HK-2 (cell line): ENCODE measurements at regions not wholly inside any gene's neighbourhood (a gene's known extent, or its start where the extent isn't known, plus 50 kb on each side); places are given as distances from the start of the nearest gene placed in this dataset.

ENCODE experiments used
- DNase-seq: peaks from one replicate; pipeline ENCODE4 v3.0.0-alpha.2; 2018; ENCODE audit not compliant: unreplicated experiment

GRCh38 chr1:218817691-218818465, 355.8 kb upstream of the LYPLAL1 start:
- DNase-seq: no peak

GRCh38 chr1:218823291-218823900, 350.3 kb upstream of the LYPLAL1 start:
- DNase-seq: no peak

DNA sequence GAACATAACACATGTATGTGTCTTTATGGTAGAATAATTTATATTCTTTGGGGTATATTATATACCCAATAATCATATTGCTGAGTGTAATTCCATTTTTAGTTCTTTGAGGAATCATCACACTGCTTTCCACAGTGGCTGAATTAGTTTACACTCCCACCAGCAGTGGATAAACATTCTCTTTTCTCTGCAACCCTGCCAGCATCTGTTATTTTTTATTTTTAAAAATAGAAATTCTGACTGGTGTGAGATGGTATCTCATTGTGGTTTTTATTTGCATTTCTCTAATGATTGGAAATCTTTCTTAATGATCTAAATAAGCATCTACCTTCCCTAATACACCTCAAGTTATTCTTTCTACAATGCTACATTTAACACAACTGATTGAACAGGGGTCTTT, 346.2 kb upstream of the LYPLAL1 start:
- DNase-seq: no peak

- no peak for DNase-seq
These were observed 345.5 kb upstream of the LYPLAL1 start for GRCh38 chr1:218828125-218828650.

- DNase-seq: no peak
These were observed 344.6 kb upstream of the LYPLAL1 start for GRCh38 chr1:218829097-218829496.

- no peak for DNase-seq
These were observed 338.1 kb upstream of the LYPLAL1 start for GRCh38 chr1:218835609-218836008.

GRCh38 chr1:218836264-218836663, 337.4 kb upstream of the LYPLAL1 start:
- DNase-seq: no peak

DNA sequence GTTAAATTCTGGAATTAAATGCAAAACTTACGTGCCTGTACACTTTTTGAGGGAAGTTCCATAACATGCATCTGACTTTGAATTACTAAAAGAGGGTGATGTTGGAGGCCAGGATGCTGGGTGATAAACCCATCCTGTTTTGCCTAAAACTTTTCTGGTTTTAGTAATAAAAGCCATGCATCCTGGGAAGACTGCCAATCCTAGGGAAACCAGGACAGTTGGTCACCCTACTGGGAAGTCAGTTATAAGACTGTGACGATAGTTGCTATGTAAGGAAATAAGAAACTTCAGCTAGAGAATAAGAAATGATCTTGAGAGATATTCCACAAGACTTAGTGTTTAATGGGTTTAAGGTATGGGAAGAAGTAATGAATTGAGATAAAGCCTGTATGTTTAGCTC, 336.6 kb upstream of the LYPLAL1 start:
- DNase-seq: no peak

GRCh38 chr1:218845589-218845988, 328.1 kb upstream of the LYPLAL1 start:
- no peak for DNase-seq

DNA sequence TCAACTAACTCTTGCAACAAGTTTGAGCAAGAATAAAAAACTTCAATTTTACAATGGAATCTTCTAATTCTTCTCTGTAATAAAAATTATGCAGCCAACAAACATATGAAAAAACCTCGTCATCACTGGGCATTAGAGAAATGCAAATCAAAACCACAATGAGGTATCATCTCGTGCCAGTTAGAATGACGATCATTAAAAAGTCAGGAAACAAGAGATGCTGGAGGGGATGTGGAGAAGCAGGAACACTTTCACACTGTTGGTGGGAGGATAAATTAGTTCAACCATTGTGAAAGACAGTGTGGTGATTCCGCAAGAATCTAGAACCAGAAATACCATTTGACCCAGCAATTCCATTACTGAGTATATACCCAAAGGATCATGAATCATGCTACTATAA, 327.5 kb upstream of the LYPLAL1 start:
- no peak for DNase-seq

GRCh38 chr1:218847089-218847768, 326.4 kb upstream of the LYPLAL1 start:
- DNase-seq: no peak

GRCh38 chr1:218848009-218848408, 325.7 kb upstream of the LYPLAL1 start:
- no peak for DNase-seq

GRCh38 chr1:218850367-218850766, 323.3 kb upstream of the LYPLAL1 start:
- DNase-seq: no peak

DNA sequence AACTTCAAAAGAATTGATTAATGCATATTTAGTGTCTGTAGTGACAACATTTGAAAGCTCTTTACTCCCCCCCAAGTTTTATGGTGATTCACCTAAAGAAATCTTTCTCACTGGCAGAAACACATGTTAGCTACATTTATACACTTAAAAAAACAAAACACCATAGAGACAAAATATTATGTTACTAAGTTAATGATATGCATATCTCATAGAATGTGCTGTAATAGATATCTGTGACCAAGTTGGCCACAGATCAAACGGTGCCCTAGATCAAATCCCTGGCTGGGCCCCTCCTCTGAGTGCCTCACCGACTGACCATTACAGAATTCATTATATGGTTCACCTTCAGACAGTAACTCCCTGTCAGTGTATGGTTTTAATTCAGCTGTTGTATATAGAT, 322.1 kb upstream of the LYPLAL1 start:
- no peak for DNase-seq

DNA sequence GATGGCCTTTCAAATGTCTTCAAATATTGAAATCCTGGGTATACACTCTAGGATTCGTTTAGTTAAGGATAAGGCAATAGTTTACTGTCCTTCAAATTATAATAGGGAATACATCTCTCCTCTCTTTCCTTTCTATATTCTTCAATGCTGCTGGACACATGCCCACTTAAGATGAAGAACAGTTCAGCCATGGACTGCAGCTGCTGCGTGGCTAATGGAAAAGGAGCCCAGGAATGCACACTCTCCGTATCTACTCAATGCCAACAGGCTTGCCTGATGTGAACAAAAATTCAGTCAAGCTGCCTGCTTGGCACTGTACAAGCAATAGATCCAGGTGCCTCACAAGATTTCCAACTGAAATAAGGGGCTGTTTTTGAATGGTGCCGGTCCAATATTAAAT, 321.2 kb upstream of the LYPLAL1 start:
- no peak for DNase-seq

- DNase-seq: no peak
These were observed 309.7 kb upstream of the LYPLAL1 start for GRCh38 chr1:218863987-218864386.

DNA sequence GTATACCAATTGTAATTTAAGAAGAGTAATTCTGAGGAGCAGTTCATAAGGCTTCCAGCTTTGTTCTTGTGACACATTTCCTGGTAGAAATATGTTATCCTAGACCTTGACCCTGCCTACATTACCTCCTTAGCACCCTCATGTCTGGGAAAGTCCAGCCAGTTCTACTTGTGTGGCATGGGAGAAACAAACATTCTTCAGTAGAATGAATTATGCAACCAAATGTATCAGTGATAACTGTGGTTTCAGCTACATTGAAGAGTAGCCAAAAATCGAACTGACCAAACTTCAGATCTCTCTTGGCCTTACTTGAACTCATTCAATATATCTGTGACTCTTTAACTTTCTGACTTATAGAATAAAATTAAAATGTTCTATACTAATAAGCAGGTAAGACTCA, 308.1 kb upstream of the LYPLAL1 start:
- DNase-seq: no peak

DNA sequence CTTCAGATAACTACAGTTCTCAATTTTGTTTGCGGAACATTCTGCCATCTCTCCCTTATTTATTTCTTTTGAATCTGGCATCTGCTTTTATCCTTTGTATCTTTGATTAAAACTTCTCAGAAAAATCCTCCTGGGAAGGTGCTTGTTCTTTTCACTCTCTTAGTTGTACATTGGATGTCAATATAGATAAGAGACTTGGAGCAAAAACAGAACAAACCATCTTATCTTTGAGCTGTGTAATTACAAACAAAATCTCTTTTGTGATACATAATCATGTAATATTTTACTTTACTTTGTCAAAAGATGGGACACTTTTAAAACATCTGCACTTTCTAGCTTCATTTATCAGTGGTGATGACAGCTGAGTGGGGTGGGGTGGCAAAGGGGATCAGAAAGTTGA, 307.2 kb upstream of the LYPLAL1 start:
- DNase-seq: no peak

DNA sequence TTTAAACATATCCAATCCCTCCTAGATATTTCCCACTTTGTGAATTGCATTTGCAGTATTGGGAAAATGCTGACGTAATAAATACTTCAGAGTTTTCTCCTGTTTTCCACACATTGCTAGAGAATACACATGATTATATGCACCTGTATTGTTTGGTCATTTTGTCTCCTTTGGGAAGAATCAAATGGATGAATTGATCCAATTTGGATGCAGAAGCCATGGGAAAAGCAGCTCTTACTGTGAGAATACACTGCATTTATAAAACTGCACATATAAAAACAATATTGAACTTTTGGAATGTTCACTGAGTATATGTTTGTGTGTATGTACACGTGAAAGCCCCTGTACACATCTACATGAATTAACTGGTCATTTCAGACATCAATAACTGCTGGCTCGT, 306.6 kb upstream of the LYPLAL1 start:
- no peak for DNase-seq

- DNase-seq: no peak
These were observed 305.6 kb upstream of the LYPLAL1 start for GRCh38 chr1:218867941-218868626.

DNA sequence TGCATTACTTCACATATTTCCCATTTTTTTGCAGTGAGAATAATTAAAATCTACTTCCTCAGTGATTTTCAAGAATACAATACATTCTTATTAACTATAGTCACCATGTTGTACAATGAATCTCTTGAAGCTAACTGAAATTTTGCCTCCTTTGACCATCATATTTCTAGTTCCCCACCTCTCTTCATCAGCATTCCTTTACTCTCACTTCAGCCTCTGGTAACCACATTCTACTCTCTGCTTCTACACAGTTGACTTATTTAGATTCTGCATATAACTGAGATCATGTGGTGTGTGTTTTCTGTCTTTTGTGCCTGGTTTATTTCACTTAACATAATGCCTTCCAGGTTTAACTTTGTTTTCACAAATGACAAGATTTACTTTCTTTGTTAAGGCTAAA, 304.4 kb upstream of the LYPLAL1 start:
- DNase-seq: no peak

- DNase-seq: no peak
These were observed 301.7 kb upstream of the LYPLAL1 start for GRCh38 chr1:218872026-218872425.
